ENCODE measurements at regions not wholly inside any gene's neighbourhood (a gene's known extent, or its start where the extent isn't known, plus 50 kb on each side); places are given as distances from the start of the nearest gene placed in this dataset.

DNA sequence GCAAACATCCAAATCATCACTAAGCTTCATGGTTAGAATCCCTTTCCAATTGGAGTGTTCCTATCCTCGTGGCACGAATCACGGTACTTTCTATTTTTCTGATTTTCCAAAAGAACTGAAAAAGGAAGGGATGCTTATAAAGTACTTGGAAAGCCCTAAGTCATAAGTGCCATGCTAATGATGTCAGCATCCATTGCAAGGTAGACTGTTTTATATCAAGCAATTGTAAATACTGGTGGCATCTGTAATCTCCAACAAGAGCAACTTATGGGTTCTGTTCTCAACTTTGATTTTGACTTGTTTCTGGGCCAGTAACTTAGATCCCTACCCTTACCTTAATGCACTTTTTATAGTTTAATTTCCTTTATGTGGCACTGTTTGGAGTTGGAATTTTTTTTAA, 619.5 kb downstream of the BCL11A start:
- no peak overlapping the region for H3K4me3 Mint-ChIP-seq (ENCODE audit: low read depth, unreplicated experiment)
- no TSS peak for BruUV-seq (replicated peaks)
- CTCF ChIA-PET: no interaction called here
- no peak for DNase-seq
- H3K36me3 Mint-ChIP-seq (ENCODE audit: insufficient read depth, unreplicated experiment): no peaks in the 10 kb centered on the region
- TF ChIP-seq, protein P1, sequence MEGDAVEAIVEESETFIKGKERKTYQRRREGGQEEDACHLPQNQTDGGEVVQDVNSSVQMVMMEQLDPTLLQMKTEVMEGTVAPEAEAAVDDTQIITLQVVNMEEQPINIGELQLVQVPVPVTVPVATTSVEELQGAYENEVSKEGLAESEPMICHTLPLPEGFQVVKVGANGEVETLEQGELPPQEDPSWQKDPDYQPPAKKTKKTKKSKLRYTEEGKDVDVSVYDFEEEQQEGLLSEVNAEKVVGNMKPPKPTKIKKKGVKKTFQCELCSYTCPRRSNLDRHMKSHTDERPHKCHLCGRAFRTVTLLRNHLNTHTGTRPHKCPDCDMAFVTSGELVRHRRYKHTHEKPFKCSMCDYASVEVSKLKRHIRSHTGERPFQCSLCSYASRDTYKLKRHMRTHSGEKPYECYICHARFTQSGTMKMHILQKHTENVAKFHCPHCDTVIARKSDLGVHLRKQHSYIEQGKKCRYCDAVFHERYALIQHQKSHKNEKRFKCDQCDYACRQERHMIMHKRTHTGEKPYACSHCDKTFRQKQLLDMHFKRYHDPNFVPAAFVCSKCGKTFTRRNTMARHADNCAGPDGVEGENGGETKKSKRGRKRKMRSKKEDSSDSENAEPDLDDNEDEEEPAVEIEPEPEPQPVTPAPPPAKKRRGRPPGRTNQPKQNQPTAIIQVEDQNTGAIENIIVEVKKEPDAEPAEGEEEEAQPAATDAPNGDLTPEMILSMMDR (IDR thresholded peaks at IDR 0.05; ENCODE audit: unreplicated experiment): no peak
- intact Hi-C loops (cut with micrococcal nuclease; ENCODE audit: unreplicated experiment): loop anchor here (2.0 kb wide), 1 partner anchor 485 kb away; no protein-coding TSS in a partner anchor
- peaks cover 8% of the 10 kb centered on the region for H3K9me3 Mint-ChIP-seq (ENCODE audit: low read depth, unreplicated experiment)
- no peak overlapping the region for H3K27ac Mint-ChIP-seq (ENCODE audit: unreplicated experiment)
- H3K4me1 Mint-ChIP-seq (ENCODE audit: low read depth, unreplicated experiment): no peaks in the 10 kb centered on the region
- H3K27me3 Mint-ChIP-seq (ENCODE audit: unreplicated experiment): no peaks in the 10 kb centered on the region

DNA sequence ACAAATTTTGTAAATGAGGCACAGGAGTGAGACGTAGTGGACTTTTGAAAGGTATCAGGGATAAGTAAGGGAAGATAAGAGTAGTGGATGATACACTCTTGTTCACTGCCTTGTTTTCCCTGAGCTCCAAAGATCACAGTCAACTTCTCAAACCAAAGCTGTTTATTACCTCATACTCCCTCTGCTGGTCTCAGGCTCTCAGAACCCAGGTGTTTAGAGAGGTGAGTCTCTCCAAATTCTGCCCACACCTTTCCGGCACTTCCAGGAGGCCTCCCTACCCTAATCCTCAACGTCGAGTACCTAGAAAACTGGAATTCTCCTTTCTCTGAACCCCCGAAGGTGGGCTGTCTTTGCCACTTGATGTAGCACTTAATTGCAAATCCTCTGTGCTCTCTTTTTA, 621.1 kb downstream of the BCL11A start:
- no TSS peak for BruUV-seq (replicated peaks)
- CTCF ChIA-PET: interaction anchor here (0.6 kb wide), 1 partner anchor 21 kb away, joined by 4 read pairs; no protein-coding TSS in a partner anchor
- no peaks in the 10 kb centered on the region for H3K4me1 Mint-ChIP-seq (ENCODE audit: low read depth, unreplicated experiment)

DNA sequence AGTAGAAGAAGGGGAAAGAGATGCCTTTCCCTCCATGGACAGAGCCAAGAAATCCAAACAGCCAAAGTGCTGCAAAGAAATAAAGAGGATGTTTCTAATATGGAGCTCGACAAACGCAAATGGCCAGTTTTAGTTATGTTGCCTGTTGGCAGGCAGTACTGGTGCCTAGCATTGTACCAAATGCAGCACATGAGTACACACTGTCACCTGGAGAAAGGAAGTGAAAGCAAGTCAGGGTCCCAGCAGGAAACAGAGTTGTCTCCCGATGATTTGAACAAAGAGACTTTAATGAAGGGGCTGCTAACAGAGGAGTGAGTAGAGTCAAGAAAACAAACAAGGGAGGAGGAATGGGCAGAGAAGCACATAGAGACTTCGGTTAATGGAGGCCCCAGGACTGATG, 623.0 kb downstream of the BCL11A start:
- intact Hi-C loops (cut with micrococcal nuclease; ENCODE audit: unreplicated experiment): no loop called here

More for the DNA sequence above, 621.1 kb downstream of the BCL11A start:
- Mint-ChIP-seq H3K27me3 (ENCODE audit: unreplicated experiment) (no peaks in the 10 kb centered on the region), H3K36me3 (ENCODE audit: insufficient read depth, unreplicated experiment) (no peaks in the 10 kb centered on the region), H3K27ac (ENCODE audit: unreplicated experiment) (no peak overlapping the region), H3K9me3 (ENCODE audit: low read depth, unreplicated experiment) (peaks cover 7% of the 10 kb centered on the region), H3K4me3 (ENCODE audit: low read depth, unreplicated experiment) (no peak overlapping the region)
- TF ChIP-seq, protein P1 (IDR thresholded peaks at IDR 0.05; ENCODE audit: unreplicated experiment): no peak
- intact Hi-C loops (cut with micrococcal nuclease; ENCODE audit: unreplicated experiment): loop anchor here (2.0 kb wide), 1 partner anchor 484 kb away; no protein-coding TSS in a partner anchor
- DNase-seq: no peak

DNA sequence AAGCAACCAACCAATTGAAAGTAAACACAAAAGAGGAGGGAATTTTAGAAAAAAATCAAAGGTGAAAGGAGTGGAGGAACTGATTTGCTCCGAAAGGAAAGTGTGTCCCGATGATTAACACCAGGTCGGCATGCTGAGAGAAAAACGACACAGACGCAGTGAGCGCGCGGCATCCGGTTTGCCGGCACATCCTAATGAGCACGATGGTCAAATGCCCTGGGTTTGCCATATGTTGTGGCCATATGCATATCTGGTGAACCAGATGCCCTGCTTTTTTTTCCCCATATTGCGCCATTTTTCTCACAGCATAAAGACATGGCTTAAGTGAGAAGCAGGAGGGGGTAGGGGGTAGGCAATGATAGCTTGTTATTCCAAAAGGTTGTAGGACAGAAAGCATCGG, 626.7 kb downstream of the BCL11A start:
- TF ChIP-seq, protein P1 (IDR thresholded peaks at IDR 0.05; ENCODE audit: unreplicated experiment): no peak
- BruUV-seq (replicated peaks): no TSS peak
- Mint-ChIP-seq H3K27ac (ENCODE audit: unreplicated experiment) (no peak overlapping the region), H3K27me3 (ENCODE audit: unreplicated experiment) (peaks cover 14% of the 10 kb centered on the region), H3K9me3 (ENCODE audit: low read depth, unreplicated experiment) (peaks cover 3% of the 10 kb centered on the region), H3K4me1 (ENCODE audit: low read depth, unreplicated experiment) (no peaks in the 10 kb centered on the region), H3K36me3 (ENCODE audit: insufficient read depth, unreplicated experiment) (no peaks in the 10 kb centered on the region), H3K4me3 (ENCODE audit: low read depth, unreplicated experiment) (no peak overlapping the region)
- CTCF ChIA-PET: no interaction called here
- intact Hi-C loops (cut with micrococcal nuclease; ENCODE audit: unreplicated experiment): no loop called here
- no peak for DNase-seq

More for the DNA sequence above, 623.0 kb downstream of the BCL11A start:
- H3K4me1 Mint-ChIP-seq (ENCODE audit: low read depth, unreplicated experiment): no peaks in the 10 kb centered on the region
- TF ChIP-seq, protein P1 (IDR thresholded peaks at IDR 0.05; ENCODE audit: unreplicated experiment): no peak
- H3K4me3 Mint-ChIP-seq (ENCODE audit: low read depth, unreplicated experiment): no peak overlapping the region
- peaks cover 11% of the 10 kb centered on the region for H3K27me3 Mint-ChIP-seq (ENCODE audit: unreplicated experiment)
- no TSS peak for BruUV-seq (replicated peaks)
- no peak overlapping the region for H3K27ac Mint-ChIP-seq (ENCODE audit: unreplicated experiment)
- H3K9me3 Mint-ChIP-seq (ENCODE audit: low read depth, unreplicated experiment): peaks cover 7% of the 10 kb centered on the region
- CTCF ChIA-PET: no interaction called here
- DNase-seq: no peak
- H3K36me3 Mint-ChIP-seq (ENCODE audit: insufficient read depth, unreplicated experiment): no peaks in the 10 kb centered on the region

Data from Calu3 (cell line).